ENCODE measurements at regions not wholly inside any gene's neighbourhood (a gene's known extent, or its start where the extent isn't known, plus 50 kb on each side); places are given as distances from the start of the nearest gene placed in this dataset.

- TF ChIP-seq CTCF (IDR thresholded peaks at IDR 0.05; ENCODE audit: extremely low read depth in 1 of 2, insufficient read depth in 1 of 2, low read depth in 1 of 2, low read length in 2 of 2) = no peak
- TF ChIP-seq POLR2AphosphoS5 (IDR thresholded peaks at IDR 0.05; ENCODE audit: insufficient read depth, low read depth, low read length) = no peak
- no peak for TF ChIP-seq EZH2 (IDR thresholded peaks at IDR 0.05; ENCODE audit: borderline replicate concordance, low read depth, low read length, severe bottlenecking)
- TF ChIP-seq JUN (IDR thresholded peaks at IDR 0.05; ENCODE audit: borderline replicate concordance, insufficient read depth, insufficient read length, low read depth) = no peak
- no peak for TF ChIP-seq MAX (IDR thresholded peaks at IDR 0.05; ENCODE audit: insufficient read depth, insufficient read length)
These were observed 978.4 kb downstream of the BCL11B start for GRCh38 chr14:98293576-98293975.
